ENCODE measurements at regions not wholly inside any gene's neighbourhood (a gene's known extent, or its start where the extent isn't known, plus 50 kb on each side); places are given as distances from the start of the nearest gene placed in this dataset.

GRCh38 chr13:78979349-78979748, 320.4 kb upstream of the OBI1 start:
- DNase-seq (ENCODE audit: low read depth in 2 of 2): no peak

- DNase-seq (ENCODE audit: low read depth in 2 of 2): peak in 1 of 2 donors; percentile 18
These were observed 319.5 kb upstream of the OBI1 start for GRCh38 chr13:78978381-78978998.

- no peak for DNase-seq (ENCODE audit: low read depth in 2 of 2)
These were observed 318.4 kb upstream of the OBI1 start for GRCh38 chr13:78977311-78977710.

- no peak for DNase-seq (ENCODE audit: low read depth in 2 of 2)
These were observed 317.7 kb upstream of the OBI1 start for GRCh38 chr13:78976696-78977095.

- no peak for DNase-seq (ENCODE audit: low read depth in 2 of 2)
These were observed 313.6 kb upstream of the OBI1 start for GRCh38 chr13:78972561-78972960.

GRCh38 chr13:78971355-78972025, 312.5 kb upstream of the OBI1 start:
- DNase-seq (ENCODE audit: low read depth in 2 of 2): no peak

GRCh38 chr13:78960881-78961280, 301.9 kb upstream of the OBI1 start:
- DNase-seq (ENCODE audit: low read depth in 2 of 2): no peak

- no peak for DNase-seq (ENCODE audit: low read depth in 2 of 2)
These were observed 299.1 kb upstream of the OBI1 start for GRCh38 chr13:78958006-78958405.

- no peak for DNase-seq (ENCODE audit: low read depth in 2 of 2)
These were observed 281.6 kb upstream of the OBI1 start for GRCh38 chr13:78940455-78941130.

GRCh38 chr13:78934336-78934735, 275.4 kb upstream of the OBI1 start:
- DNase-seq (ENCODE audit: low read depth in 2 of 2): no peak

- DNase-seq (ENCODE audit: low read depth in 2 of 2): no peak
These were observed 256.1 kb upstream of the OBI1 start for GRCh38 chr13:78915015-78915414.

GRCh38 chr13:78913656-78914055, 254.7 kb upstream of the OBI1 start:
- DNase-seq (ENCODE audit: low read depth in 2 of 2): no peak

- DNase-seq (ENCODE audit: low read depth in 2 of 2): no peak
These were observed 251.2 kb upstream of the OBI1 start for GRCh38 chr13:78910147-78910546.

GRCh38 chr13:78909276-78909675, 250.3 kb upstream of the OBI1 start:
- no peak for DNase-seq (ENCODE audit: low read depth in 2 of 2)

- no peak for DNase-seq (ENCODE audit: low read depth in 2 of 2)
These were observed 248.1 kb upstream of the OBI1 start for GRCh38 chr13:78907006-78907405.

GRCh38 chr13:78897200-78897599, 238.2 kb upstream of the OBI1 start:
- DNase-seq (ENCODE audit: low read depth in 2 of 2): no peak

GRCh38 chr13:78884571-78884970, 225.6 kb upstream of the OBI1 start:
- no peak for DNase-seq (ENCODE audit: low read depth in 2 of 2)

- DNase-seq (ENCODE audit: low read depth in 2 of 2): no peak
These were observed 222.8 kb upstream of the OBI1 start for GRCh38 chr13:78881751-78882150.

- no peak for DNase-seq (ENCODE audit: low read depth in 2 of 2)
These were observed 222.1 kb upstream of the OBI1 start for GRCh38 chr13:78881054-78881453.

GRCh38 chr13:78876915-78877549, 218.1 kb upstream of the OBI1 start:
- DNase-seq (ENCODE audit: low read depth in 2 of 2): no peak

GRCh38 chr13:78875792-78876580, 217.0 kb upstream of the OBI1 start:
- DNase-seq (ENCODE audit: low read depth in 2 of 2): no peak

- DNase-seq (ENCODE audit: low read depth in 2 of 2): no peak
These were observed 210.0 kb upstream of the OBI1 start for GRCh38 chr13:78868991-78869390.

Measured in stimulated activated CD4-positive, alpha-beta T cell treated with anti-CD3 and anti-CD28 coated beads, Interleukin-1b, Interleukin-23, amount 100 ng/mL, for 4 hours (primary cell).